ENCODE measurements at regions not wholly inside any gene's neighbourhood (a gene's known extent, or its start where the extent isn't known, plus 50 kb on each side); places are given as distances from the start of the nearest gene placed in this dataset.
"Not testable (repeated sequence)": the region's sequence is repeated elsewhere in the genome, so short reads cannot be mapped to it uniquely, and the experiment has no call there.

GRCh38 chr5:87198010-87198409 lies 69.7 kb upstream of the RASA1 start:
- no peak for DNase-seq (ENCODE audit: low read depth)

- DNase-seq (ENCODE audit: low read depth) = not testable (repeated sequence)
Measured at GRCh38 chr5:87199246-87199645, 68.4 kb upstream of the RASA1 start.

- DNase-seq (ENCODE audit: low read depth) = not testable (repeated sequence)
Measured at GRCh38 chr5:87199704-87200103, 68.0 kb upstream of the RASA1 start.

GRCh38 chr5:87210076-87210475 lies 57.6 kb upstream of the RASA1 start:
- DNase-seq (ENCODE audit: low read depth) = no peak

GRCh38 chr5:87210743-87211142 lies 56.9 kb upstream of the RASA1 start:
- no peak for DNase-seq (ENCODE audit: low read depth)

- DNase-seq (ENCODE audit: low read depth) = no peak
Measured at GRCh38 chr5:87211676-87212075, 56.0 kb upstream of the RASA1 start.

GRCh38 chr5:87212183-87212582 lies 55.5 kb upstream of the RASA1 start:
- DNase-seq (ENCODE audit: low read depth) = not testable (repeated sequence)

GRCh38 chr5:87217480-87217879 lies 50.2 kb upstream of the RASA1 start:
- not testable (repeated sequence) for DNase-seq (ENCODE audit: low read depth)
